ENCODE measurements at regions not wholly inside any gene's neighbourhood (a gene's known extent, or its start where the extent isn't known, plus 50 kb on each side); places are given as distances from the start of the nearest gene placed in this dataset.
A peak's percentile ranks its signal among the peaks of the same experiment; 100 is the strongest.

DNA sequence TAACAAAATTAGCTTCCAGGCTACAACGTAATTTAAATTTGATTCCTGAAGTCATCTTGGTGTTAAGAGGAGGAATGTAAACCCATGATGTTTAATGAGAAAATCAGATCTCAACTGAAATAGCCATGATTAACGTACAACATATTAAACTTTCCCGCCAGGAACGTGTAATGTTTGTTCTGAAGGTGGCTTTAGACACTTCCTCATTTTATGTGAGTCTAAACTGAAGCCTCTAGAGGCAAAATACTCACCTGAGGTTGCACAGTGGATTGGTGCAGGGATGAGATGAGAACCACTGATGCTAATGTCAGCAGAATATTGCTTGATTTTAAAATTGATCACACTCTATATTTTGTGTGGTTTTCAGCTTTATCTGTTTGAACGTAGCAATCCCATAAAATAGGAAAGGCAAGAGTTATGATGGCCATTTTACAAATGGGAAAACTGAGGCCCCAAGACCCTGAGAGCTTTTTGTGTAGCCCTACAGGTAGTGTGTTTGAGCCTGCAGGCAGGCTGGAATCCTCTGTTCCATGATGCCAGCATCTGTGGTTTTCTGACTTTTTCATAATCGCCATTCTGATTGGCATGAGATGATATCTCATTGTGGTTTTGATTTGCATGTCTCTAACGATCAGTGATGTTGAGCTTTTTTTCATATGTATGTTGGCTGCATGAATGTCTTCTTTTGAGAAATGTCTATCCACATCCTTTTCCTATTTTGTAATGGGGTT lies 243.7 kb upstream of the BMPER start:
- no peak for DNase-seq (ENCODE audit: extremely low spot score, insufficient read length, low read depth)
- no peak for FAIRE-seq

GRCh38 chr7:33666531-33666930 lies 238.8 kb upstream of the BMPER start:
- DNase-seq (ENCODE audit: extremely low spot score, insufficient read length, low read depth) (no peak), FAIRE-seq (no peak)

GRCh38 chr7:33667196-33667595 lies 238.1 kb upstream of the BMPER start:
- no peak for FAIRE-seq

DNA sequence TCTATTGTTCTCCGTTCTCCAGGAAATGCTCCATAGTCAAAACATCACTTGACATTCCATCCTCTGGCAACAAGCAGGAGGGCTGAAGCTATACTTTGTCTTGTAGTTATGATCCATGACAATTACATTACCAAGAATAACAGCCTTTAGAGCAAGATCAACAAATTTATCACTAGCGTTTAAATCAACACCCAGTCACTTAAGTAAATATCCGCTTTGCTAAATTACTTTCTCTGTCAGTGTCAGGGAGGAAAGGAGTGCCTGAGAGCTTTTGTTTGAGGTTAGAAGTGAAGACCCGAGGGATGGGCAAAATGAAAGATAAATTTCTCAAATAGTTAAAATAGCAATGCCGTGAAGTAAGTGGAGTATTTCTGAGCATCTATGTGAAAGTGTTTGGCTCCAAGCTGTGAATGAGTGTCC lies 236.1 kb upstream of the BMPER start:
- no peak for DNase-seq (ENCODE audit: extremely low spot score, insufficient read length, low read depth)
- FAIRE-seq, result no peak

More at GRCh38 chr7:33667196-33667595, 238.1 kb upstream of the BMPER start:
- no peak for DNase-seq (ENCODE audit: extremely low spot score, insufficient read length, low read depth)

GRCh38 chr7:33671531-33672262 lies 233.6 kb upstream of the BMPER start:
- DNase-seq (ENCODE audit: extremely low spot score, insufficient read length, low read depth) (no peak), FAIRE-seq (peak; percentile 44)

DNA sequence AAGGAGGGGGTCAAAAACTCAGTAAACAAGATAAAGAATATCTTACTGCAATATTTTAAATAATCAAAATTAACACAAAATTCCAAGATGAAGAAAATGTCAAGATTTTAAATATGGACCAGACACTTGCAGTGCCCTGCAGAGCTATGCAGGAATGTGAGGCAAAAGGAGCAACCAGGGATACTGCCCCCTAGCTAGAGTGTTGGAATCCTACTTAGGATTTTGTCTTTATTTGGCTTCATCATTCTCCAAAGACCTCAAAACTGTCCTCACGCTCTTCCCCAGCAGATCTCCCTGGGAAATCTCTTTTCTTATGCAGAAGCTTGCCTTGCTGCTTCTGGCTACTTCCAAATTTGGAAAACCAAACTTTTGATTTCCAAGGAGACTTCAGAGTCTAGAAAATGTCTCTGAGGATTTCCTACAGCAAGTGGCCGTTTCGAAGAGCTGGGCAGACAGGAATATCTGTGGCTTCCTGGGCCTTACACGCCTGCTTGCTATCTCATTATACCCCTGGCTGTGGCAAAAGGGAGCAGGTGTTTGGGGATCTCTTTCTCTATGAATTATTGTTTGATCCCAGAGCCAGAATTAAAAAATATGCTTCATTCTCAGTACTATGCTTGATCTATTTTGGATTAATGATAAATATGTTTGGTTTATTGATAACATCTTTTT lies 232.2 kb upstream of the BMPER start:
- DNase-seq (ENCODE audit: extremely low spot score, insufficient read length, low read depth) (no peak), FAIRE-seq (no peak)

GRCh38 chr7:33674804-33675411 lies 230.4 kb upstream of the BMPER start:
- DNase-seq (ENCODE audit: extremely low spot score, insufficient read length, low read depth) (no peak), FAIRE-seq (no peak)

DNA sequence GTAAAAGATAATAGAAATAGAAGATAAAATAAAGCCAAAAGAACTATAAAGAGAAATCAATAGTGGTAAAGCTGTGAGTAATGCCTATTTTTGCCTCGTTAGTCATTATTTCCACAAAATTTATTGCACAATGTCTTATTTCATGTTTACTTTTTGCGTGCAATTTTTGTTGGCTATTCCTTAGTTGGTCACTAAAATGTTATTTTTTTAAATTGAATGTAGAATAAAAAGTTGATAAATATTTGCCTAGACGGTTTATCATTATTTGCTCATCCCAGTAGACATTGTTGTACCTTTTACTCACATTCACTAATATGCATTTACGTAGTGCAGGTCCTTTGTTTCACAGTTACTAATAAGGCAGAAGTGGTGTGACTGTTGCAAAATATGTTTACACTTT lies 227.8 kb upstream of the BMPER start:
- no peak for FAIRE-seq

DNA sequence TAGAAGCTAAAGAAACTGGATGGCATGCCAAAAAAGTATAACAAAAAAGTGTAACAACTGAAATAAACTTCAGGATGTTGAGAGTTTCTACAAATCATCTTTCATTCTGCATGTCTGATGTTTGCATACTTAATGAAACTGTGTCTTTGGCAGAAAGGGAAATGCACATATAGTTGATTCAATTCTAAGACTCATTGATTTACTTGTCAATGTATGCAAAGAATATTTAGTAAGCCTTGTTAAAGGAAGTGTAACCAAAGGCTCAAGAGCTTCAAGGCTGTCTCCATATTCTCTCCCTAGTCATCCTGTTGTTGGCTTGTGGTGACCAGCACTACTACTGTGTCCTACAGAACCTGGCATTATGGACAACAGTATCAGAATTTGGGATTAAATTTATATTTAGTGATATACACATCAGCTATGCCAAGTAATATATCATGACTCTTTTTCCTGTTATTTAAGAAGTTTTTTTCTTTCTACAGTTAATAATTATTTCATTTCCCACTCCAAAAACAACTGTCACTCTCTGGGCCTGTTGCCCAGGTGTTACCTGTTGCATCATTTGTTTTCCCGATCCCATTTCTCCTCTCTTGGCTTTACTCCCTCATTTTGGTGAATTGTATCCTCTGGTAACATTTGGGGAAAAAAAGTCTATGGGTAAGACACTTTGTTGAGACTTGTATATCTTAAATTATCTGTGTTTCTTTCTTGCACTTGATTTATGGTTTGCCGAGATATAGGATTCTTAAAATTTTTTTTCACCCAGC lies 226.6 kb upstream of the BMPER start:
- DNase-seq (ENCODE audit: extremely low spot score, insufficient read length, low read depth) (no peak), FAIRE-seq (no peak)

More for the DNA sequence above, 227.8 kb upstream of the BMPER start:
- no peak for DNase-seq (ENCODE audit: extremely low spot score, insufficient read length, low read depth)

- no peak for FAIRE-seq
- DNase-seq (ENCODE audit: extremely low spot score, insufficient read length, low read depth), result no peak
Measured at GRCh38 chr7:33680682-33681081, 224.7 kb upstream of the BMPER start.

DNA sequence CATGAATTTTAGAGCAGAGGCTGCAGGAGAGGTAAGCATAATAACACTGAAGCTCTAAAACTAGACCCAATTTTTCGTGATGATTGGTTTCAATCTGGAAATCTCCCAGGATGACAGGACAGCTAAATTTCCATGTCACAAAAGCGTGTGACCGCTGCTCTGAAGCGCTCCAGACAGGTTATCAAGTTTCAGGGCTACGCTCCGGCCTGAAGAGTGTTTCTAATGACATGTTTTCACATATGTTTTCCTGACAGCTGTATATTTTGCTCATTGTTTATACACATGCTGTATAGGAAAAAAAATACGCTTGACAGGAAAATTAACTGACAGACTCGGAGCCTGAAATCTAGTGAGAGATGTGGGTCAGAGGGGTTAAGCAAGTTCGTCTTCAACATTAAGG lies 219.8 kb upstream of the BMPER start:
- FAIRE-seq (no peak), DNase-seq (ENCODE audit: extremely low spot score, insufficient read length, low read depth) (no peak)

- FAIRE-seq (no peak), DNase-seq (ENCODE audit: extremely low spot score, insufficient read length, low read depth) (no peak)
Measured at GRCh38 chr7:33685981-33686683, 219.2 kb upstream of the BMPER start.

DNA sequence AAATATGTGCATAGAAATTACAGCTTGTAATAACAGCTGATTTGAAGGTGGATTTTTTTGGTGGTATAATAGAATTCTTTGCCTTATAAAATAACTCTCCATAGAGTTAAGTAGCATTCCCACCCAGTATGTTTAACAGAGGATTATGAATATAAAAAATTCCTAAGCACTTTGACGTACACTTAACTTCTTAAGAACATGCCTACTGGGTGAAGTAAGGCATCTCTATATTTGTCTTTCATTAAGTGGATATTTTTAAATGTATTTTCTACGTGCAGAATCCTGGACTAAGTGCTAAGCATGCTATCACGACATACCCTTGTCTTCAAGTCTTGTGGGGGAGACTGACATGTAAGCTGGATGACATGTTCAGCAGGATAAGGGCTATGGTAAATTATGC lies 217.7 kb upstream of the BMPER start:
- no peak for FAIRE-seq
- DNase-seq (ENCODE audit: extremely low spot score, insufficient read length, low read depth), result no peak

GRCh38 chr7:33691180-33691579 lies 214.2 kb upstream of the BMPER start:
- DNase-seq (ENCODE audit: extremely low spot score, insufficient read length, low read depth), result no peak
- no peak for FAIRE-seq

- DNase-seq (ENCODE audit: extremely low spot score, insufficient read length, low read depth) (no peak), FAIRE-seq (no peak)
Measured at GRCh38 chr7:33692956-33693355, 212.4 kb upstream of the BMPER start.

- no peak for DNase-seq (ENCODE audit: extremely low spot score, insufficient read length, low read depth)
- FAIRE-seq, result no peak
Measured at GRCh38 chr7:33694006-33694405, 211.3 kb upstream of the BMPER start.

GRCh38 chr7:33697616-33698015 lies 207.7 kb upstream of the BMPER start:
- no peak for FAIRE-seq
- DNase-seq (ENCODE audit: extremely low spot score, insufficient read length, low read depth), result no peak

DNA sequence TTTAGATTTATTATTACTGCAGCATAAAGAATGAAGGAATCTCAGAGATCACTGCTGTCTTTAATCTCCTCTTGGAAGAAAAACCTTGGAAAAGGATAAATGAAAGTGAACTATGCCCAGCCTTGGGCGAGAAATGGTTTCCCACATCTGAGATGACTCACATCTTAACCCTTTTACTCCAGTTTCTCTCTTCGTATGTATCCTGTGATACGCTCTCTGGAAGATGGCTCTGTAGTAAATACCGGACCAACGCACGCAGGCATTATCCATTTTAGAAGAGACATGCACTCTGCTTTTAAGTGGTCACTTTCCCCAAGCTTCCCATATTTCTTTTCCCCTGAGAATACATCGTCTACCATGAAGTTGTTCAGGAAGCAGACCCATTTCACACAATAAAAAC lies 207.3 kb upstream of the BMPER start:
- no peak for FAIRE-seq
- no peak for DNase-seq (ENCODE audit: extremely low spot score, insufficient read length, low read depth)

DNA sequence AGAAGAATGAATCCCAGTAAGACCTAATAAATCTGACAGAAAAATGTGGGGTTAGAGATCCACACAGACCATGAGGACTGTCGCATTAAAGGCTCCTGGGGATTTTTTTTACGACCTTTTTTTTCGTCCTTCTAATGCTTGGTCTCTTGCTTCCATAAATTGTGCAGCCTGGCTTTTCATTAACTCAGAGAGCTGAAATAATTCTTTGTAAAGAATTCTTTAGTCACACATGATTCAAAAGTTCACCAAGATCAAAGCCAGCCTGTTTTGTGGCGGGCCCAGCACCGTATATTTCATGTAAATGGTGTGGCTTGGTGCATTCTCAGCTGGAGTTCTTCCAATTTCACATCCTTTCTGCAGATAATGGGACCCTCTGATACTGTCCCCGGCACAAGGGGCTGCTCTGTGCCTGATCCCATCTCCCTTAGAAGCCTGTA lies 206.6 kb upstream of the BMPER start:
- no peak for FAIRE-seq
- DNase-seq (ENCODE audit: extremely low spot score, insufficient read length, low read depth), result no peak

Measured in GM18507 (cell line).